ENCODE measurements at regions not wholly inside any gene's neighbourhood (a gene's known extent, or its start where the extent isn't known, plus 50 kb on each side); places are given as distances from the start of the nearest gene placed in this dataset.

GRCh38 chr6:149218471-149218870, 99.0 kb upstream of the TAB2 start:
- no peak overlapping the region for H3K4me2 ChIP-seq (ENCODE audit: low read depth, low read length, poor library complexity, severe bottlenecking)

GRCh38 chr6:149218915-149219314, 98.6 kb upstream of the TAB2 start:
- H3K9me2 ChIP-seq (replicated peaks; ENCODE audit: insufficient read depth, low read length): no peaks in the 10 kb centered on the region

More at GRCh38 chr6:149218471-149218870, 99.0 kb upstream of the TAB2 start:
- no peaks in the 10 kb centered on the region for H3K9me3 ChIP-seq (ENCODE audit: insufficient read depth, low read length)
- no peaks in the 10 kb centered on the region for H3K9me2 ChIP-seq (replicated peaks; ENCODE audit: insufficient read depth, low read length)
- no peaks in the 10 kb centered on the region for H4K20me1 ChIP-seq (ENCODE audit: low read depth, low read length)
- TF ChIP-seq EZH2phosphoT487 (conservative IDR thresholded peaks at IDR 0.05; ENCODE audit: low read length): no peak
- TF ChIP-seq, protein P1, sequence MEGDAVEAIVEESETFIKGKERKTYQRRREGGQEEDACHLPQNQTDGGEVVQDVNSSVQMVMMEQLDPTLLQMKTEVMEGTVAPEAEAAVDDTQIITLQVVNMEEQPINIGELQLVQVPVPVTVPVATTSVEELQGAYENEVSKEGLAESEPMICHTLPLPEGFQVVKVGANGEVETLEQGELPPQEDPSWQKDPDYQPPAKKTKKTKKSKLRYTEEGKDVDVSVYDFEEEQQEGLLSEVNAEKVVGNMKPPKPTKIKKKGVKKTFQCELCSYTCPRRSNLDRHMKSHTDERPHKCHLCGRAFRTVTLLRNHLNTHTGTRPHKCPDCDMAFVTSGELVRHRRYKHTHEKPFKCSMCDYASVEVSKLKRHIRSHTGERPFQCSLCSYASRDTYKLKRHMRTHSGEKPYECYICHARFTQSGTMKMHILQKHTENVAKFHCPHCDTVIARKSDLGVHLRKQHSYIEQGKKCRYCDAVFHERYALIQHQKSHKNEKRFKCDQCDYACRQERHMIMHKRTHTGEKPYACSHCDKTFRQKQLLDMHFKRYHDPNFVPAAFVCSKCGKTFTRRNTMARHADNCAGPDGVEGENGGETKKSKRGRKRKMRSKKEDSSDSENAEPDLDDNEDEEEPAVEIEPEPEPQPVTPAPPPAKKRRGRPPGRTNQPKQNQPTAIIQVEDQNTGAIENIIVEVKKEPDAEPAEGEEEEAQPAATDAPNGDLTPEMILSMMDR (IDR thresholded peaks at IDR 0.05; ENCODE audit: insufficient read depth, low read length, poor library complexity, severe bottlenecking): no peak
- no peaks in the 10 kb centered on the region for H3K27me3 ChIP-seq (ENCODE audit: low read length)
- no peaks in the 10 kb centered on the region for H3F3A ChIP-seq (ENCODE audit: insufficient read depth)
- no peak overlapping the region for H3K9ac ChIP-seq (ENCODE audit: low read length)
- no peaks in the 10 kb centered on the region for H3K79me2 ChIP-seq (ENCODE audit: insufficient read depth, low read length)
- no peak overlapping the region for H3K4me3 ChIP-seq (ENCODE audit: insufficient read depth, low read length, poor library complexity, severe bottlenecking)
- H3K27ac ChIP-seq (ENCODE audit: low read depth, low read length): no peak overlapping the region
- H2AFZ ChIP-seq (ENCODE audit: low read depth, low read length, severe bottlenecking): no peak overlapping the region
- no peaks in the 10 kb centered on the region for H3K36me3 ChIP-seq (ENCODE audit: low read length)

DNA sequence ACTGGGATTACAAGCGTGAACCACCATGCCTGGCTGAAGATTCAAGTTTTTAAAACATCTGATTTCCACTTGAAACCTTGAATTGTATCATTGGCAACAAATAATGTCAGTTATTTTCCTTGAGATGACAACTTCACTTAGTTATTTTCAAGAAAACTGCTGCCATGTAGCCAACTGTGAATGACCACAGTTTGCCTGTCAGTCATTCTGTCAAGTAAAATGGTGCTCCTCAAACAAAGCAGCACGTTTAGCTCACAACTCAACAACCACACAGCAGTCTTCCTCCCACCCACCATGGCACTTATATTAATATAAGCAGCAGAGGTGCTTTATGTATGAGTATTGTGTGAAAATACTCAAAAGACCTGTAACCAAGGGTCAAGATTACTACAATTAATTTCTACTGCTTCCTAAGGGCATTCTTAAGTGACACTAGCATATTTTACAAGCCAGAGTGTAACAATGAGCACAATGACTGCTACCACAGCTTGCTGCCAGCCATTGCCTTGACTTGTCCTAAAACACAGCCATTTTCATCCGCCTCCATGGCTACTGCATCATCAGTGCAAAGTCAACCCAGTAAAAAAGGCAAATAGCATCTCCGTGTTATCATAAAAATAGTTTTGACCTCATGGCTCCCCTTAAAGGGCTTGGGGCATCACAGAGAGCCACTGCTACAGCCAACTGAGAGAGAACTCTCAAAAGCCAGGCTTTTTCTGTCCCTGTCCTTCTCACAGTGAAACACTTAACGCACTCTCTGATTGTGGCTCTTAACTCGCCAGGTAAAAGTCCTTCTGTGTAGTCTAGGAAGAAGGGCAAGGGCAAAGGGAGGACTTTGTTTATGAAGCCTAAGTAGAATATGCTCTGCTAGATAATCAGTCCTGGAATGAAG, 96.4 kb upstream of the TAB2 start:
- H3K9me3 ChIP-seq (ENCODE audit: insufficient read depth, low read length): no peaks in the 10 kb centered on the region
- no peaks in the 10 kb centered on the region for H3F3A ChIP-seq (ENCODE audit: insufficient read depth)
- H4K20me1 ChIP-seq (ENCODE audit: low read depth, low read length): no peaks in the 10 kb centered on the region
- no peak overlapping the region for H3K9ac ChIP-seq (ENCODE audit: low read length)
- no peak overlapping the region for H2AFZ ChIP-seq (ENCODE audit: low read depth, low read length, severe bottlenecking)
- H3K27ac ChIP-seq (ENCODE audit: low read depth, low read length): no peak overlapping the region
- H3K79me2 ChIP-seq (ENCODE audit: insufficient read depth, low read length): no peaks in the 10 kb centered on the region
- H3K4me3 ChIP-seq (ENCODE audit: insufficient read depth, low read length, poor library complexity, severe bottlenecking): no peak overlapping the region
- TF ChIP-seq EZH2phosphoT487 (conservative IDR thresholded peaks at IDR 0.05; ENCODE audit: low read length): no peak
- TF ChIP-seq, protein P1 (IDR thresholded peaks at IDR 0.05; ENCODE audit: insufficient read depth, low read length, poor library complexity, severe bottlenecking): no peak
- H3K27me3 ChIP-seq (ENCODE audit: low read length): no peaks in the 10 kb centered on the region
- H3K36me3 ChIP-seq (ENCODE audit: low read length): no peaks in the 10 kb centered on the region
- no peak overlapping the region for H3K4me2 ChIP-seq (ENCODE audit: low read depth, low read length, poor library complexity, severe bottlenecking)
- no peaks in the 10 kb centered on the region for H3K9me2 ChIP-seq (replicated peaks; ENCODE audit: insufficient read depth, low read length)

More at GRCh38 chr6:149218915-149219314, 98.6 kb upstream of the TAB2 start:
- H3K79me2 ChIP-seq (ENCODE audit: insufficient read depth, low read length): no peaks in the 10 kb centered on the region
- H4K20me1 ChIP-seq (ENCODE audit: low read depth, low read length): no peaks in the 10 kb centered on the region
- H3K9me3 ChIP-seq (ENCODE audit: insufficient read depth, low read length): no peaks in the 10 kb centered on the region
- H3K36me3 ChIP-seq (ENCODE audit: low read length): no peaks in the 10 kb centered on the region
- H3K27ac ChIP-seq (ENCODE audit: low read depth, low read length): no peak overlapping the region
- TF ChIP-seq EZH2phosphoT487 (conservative IDR thresholded peaks at IDR 0.05; ENCODE audit: low read length): no peak
- TF ChIP-seq, protein P1 (IDR thresholded peaks at IDR 0.05; ENCODE audit: insufficient read depth, low read length, poor library complexity, severe bottlenecking): no peak
- no peak overlapping the region for H3K4me3 ChIP-seq (ENCODE audit: insufficient read depth, low read length, poor library complexity, severe bottlenecking)
- H3K9ac ChIP-seq (ENCODE audit: low read length): no peak overlapping the region
- no peaks in the 10 kb centered on the region for H3K27me3 ChIP-seq (ENCODE audit: low read length)
- no peak overlapping the region for H2AFZ ChIP-seq (ENCODE audit: low read depth, low read length, severe bottlenecking)
- no peak overlapping the region for H3K4me2 ChIP-seq (ENCODE audit: low read depth, low read length, poor library complexity, severe bottlenecking)
- no peaks in the 10 kb centered on the region for H3F3A ChIP-seq (ENCODE audit: insufficient read depth)

Measured in SU-DHL-6 (cell line).